ENCODE measurements at regions not wholly inside any gene's neighbourhood (a gene's known extent, or its start where the extent isn't known, plus 50 kb on each side); places are given as distances from the start of the nearest gene placed in this dataset.

GRCh38 chr12:115155665-115156645 lies 472.0 kb upstream of the TBX3 start:
- POLR2A ChIA-PET: no interaction called here
- intact Hi-C loops (cut with micrococcal nuclease): no loop called here
- no peak overlapping the region for H3K27ac Mint-ChIP-seq
- CTCF ChIA-PET: no interaction called here
- TF ChIP-seq CTCF (IDR thresholded peaks at IDR 0.05): no peak
- no peaks in the 10 kb centered on the region for H3K36me3 Mint-ChIP-seq (ENCODE audit: low read depth)
- DNase-seq (no peak), ATAC-seq (ENCODE audit: low read depth) (no peak)
- H3K4me1 Mint-ChIP-seq: no peaks in the 10 kb centered on the region
- H3K4me3 Mint-ChIP-seq: no peak overlapping the region
- H3K9me3 Mint-ChIP-seq: peaks cover 1% of the 10 kb centered on the region
- no peaks in the 10 kb centered on the region for H3K27me3 Mint-ChIP-seq

- Mint-ChIP-seq H3K27ac (no peak overlapping the region), H3K4me1 (no peaks in the 10 kb centered on the region), H3K9me3 (peaks cover 8% of the 10 kb centered on the region), H3K27me3 (no peaks in the 10 kb centered on the region), H3K4me3 (no peak overlapping the region), H3K36me3 (ENCODE audit: low read depth) (no peaks in the 10 kb centered on the region)
- DNase-seq (no peak), ATAC-seq (ENCODE audit: low read depth) (no peak)
- ChIA-PET CTCF (no interaction called here), POLR2A (no interaction called here)
- intact Hi-C loops (cut with micrococcal nuclease): no loop called here
- no peak for TF ChIP-seq CTCF (IDR thresholded peaks at IDR 0.05)
These were observed 465.9 kb upstream of the TBX3 start for GRCh38 chr12:115149685-115150378.

- CTCF ChIA-PET: no interaction called here
- no peaks in the 10 kb centered on the region for H3K36me3 Mint-ChIP-seq (ENCODE audit: low read depth)
- peaks cover 8% of the 10 kb centered on the region for H3K9me3 Mint-ChIP-seq
- no peak for TF ChIP-seq CTCF (IDR thresholded peaks at IDR 0.05)
- DNase-seq (no peak), ATAC-seq (ENCODE audit: low read depth) (no peak)
- POLR2A ChIA-PET: no interaction called here
- no peaks in the 10 kb centered on the region for H3K27me3 Mint-ChIP-seq
- intact Hi-C loops (cut with micrococcal nuclease): no loop called here
- H3K4me3 Mint-ChIP-seq: no peak overlapping the region
- no peaks in the 10 kb centered on the region for H3K4me1 Mint-ChIP-seq
- no peak overlapping the region for H3K27ac Mint-ChIP-seq
These were observed 465.3 kb upstream of the TBX3 start for GRCh38 chr12:115149279-115149678.

- Mint-ChIP-seq H3K27me3 (no peaks in the 10 kb centered on the region), H3K4me3 (no peak overlapping the region), H3K9me3 (peaks cover 8% of the 10 kb centered on the region), H3K36me3 (ENCODE audit: low read depth) (no peaks in the 10 kb centered on the region), H3K4me1 (no peaks in the 10 kb centered on the region), H3K27ac (no peak overlapping the region)
- POLR2A ChIA-PET: no interaction called here
- no peak for TF ChIP-seq CTCF (IDR thresholded peaks at IDR 0.05)
- CTCF ChIA-PET: no interaction called here
- intact Hi-C loops (cut with micrococcal nuclease): no loop called here
- ATAC-seq (ENCODE audit: low read depth): no peak
- no peak for DNase-seq
These were observed 463.9 kb upstream of the TBX3 start for GRCh38 chr12:115147916-115148315.

GRCh38 chr12:115146453-115146852 lies 462.5 kb upstream of the TBX3 start:
- DNase-seq (no peak), ATAC-seq (ENCODE audit: low read depth) (no peak)
- Mint-ChIP-seq H3K36me3 (ENCODE audit: low read depth) (no peaks in the 10 kb centered on the region), H3K9me3 (peaks cover 8% of the 10 kb centered on the region), H3K4me3 (no peak overlapping the region), H3K27me3 (no peaks in the 10 kb centered on the region), H3K27ac (no peak overlapping the region), H3K4me1 (no peaks in the 10 kb centered on the region)
- ChIA-PET CTCF (no interaction called here), POLR2A (no interaction called here)
- TF ChIP-seq CTCF (IDR thresholded peaks at IDR 0.05): no peak
- intact Hi-C loops (cut with micrococcal nuclease): no loop called here

All from activated B cell treated with CpG ODN at 0.5 μM for 24 hours (primary cell).